22Rv1 (cell line): ENCODE measurements at regions not wholly inside any gene's neighbourhood (a gene's known extent, or its start where the extent isn't known, plus 50 kb on each side); places are given as distances from the start of the nearest gene placed in this dataset.

Experiments
- ZFX ChIP-seq: fragments of 450-650 bp; IDR thresholded peaks from 2 replicates; pipeline ENCODE4 v1.6.1; 2017; ENCODE audit warnings: antibody characterized with exemption, borderline replicate concordance
- TF ChIP-seq, protein P1 (sequence below): fragments of 450-650 bp; IDR thresholded peaks from 2 replicates; pipeline ENCODE4 v1.5.1; 2017; ENCODE audit warnings: mild to moderate bottlenecking

DNA sequence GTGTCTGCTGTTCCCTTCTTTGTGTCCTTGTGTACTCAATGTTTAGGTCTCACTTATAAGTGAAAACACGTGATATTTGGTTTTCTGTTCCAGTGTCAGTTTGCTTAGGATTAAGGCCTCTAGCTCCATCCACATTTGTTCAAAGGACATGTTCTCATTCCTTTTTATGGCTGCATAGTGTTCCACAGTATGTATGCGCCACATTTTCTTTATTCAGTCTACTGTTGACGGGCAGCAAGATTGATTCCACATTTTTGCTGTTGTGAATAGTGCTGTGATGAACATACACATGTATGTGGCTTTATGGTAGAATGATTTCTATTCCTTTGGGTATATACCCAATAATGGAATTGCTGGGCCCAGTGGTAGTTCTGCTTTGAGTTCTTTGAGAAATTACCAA is 122.7 kb upstream of the THBS1 start:
- TF ChIP-seq, protein P1, sequence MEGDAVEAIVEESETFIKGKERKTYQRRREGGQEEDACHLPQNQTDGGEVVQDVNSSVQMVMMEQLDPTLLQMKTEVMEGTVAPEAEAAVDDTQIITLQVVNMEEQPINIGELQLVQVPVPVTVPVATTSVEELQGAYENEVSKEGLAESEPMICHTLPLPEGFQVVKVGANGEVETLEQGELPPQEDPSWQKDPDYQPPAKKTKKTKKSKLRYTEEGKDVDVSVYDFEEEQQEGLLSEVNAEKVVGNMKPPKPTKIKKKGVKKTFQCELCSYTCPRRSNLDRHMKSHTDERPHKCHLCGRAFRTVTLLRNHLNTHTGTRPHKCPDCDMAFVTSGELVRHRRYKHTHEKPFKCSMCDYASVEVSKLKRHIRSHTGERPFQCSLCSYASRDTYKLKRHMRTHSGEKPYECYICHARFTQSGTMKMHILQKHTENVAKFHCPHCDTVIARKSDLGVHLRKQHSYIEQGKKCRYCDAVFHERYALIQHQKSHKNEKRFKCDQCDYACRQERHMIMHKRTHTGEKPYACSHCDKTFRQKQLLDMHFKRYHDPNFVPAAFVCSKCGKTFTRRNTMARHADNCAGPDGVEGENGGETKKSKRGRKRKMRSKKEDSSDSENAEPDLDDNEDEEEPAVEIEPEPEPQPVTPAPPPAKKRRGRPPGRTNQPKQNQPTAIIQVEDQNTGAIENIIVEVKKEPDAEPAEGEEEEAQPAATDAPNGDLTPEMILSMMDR, result no peak
- no peak for TF ChIP-seq ZFX
